HepG2 (cell line): ENCODE measurements at regions not wholly inside any gene's neighbourhood (a gene's known extent, or its start where the extent isn't known, plus 50 kb on each side); places are given as distances from the start of the nearest gene placed in this dataset.

ENCODE experiments used
- ATAC-seq: fragments of 200-7000 bp; cut with Tn5 transposase; 3 replicates; pipeline ENCODE4 v1.9.1; 2020; ENCODE audit warnings: mild to moderate bottlenecking, moderate library complexity
- BruUV-seq: library from RNA; stranded (reverse); fragments of 400-500 nt; replicated peaks from 2 replicates; lab custom pipeline; 2021; lab: Mats Ljungman, UMichigan
- CTCF ChIA-PET: fragments of 300-600 bp; formaldehyde crosslinking; extraction: SDS; loops from one replicate; lab custom pipeline; 2021; ENCODE audit warnings: low total read pairs, inconsistent platforms, low intra/inter-chr PET ratio; lab: Yijun Ruan, JAX
- POLR2A ChIA-PET: fragments of 350-600 bp; sonication (Branson Sonifier 250); formaldehyde crosslinking; loops from one replicate; lab custom pipeline; 2020; ENCODE audit warnings: antibody characterized with exemption, inconsistent platforms; lab: Yijun Ruan, JAX
- DNase-seq: peaks from one replicate; pipeline ENCODE4 v3.0.0-alpha.2; 2015; ENCODE audit warnings: low spot score
- FAIRE-seq: peaks from 3 replicates; lab custom pipeline; 2011; peaks lifted over from hg19 to GRCh38; lab: Jason Lieb, UNC
- H2AFZ ChIP-seq: one replicate; pipeline ENCODE4 v1.6.1; 2011; ENCODE audit warnings: low read length, inconsistent platforms
- H3K27ac ChIP-seq: fragments of 300-600 bp; 3 replicates; pipeline ENCODE4 v1.8.0; 2011; ENCODE audit warnings: mixed run types, mild to moderate bottlenecking, mixed read lengths, low read length, inconsistent platforms; ENCODE audit not compliant: insufficient read depth; ENCODE audit errors: extremely low read length
- H3K27me3 ChIP-seq, 2 experiments: fragments of 200-600 bp in 1 of 2; 2 replicates in 1 of 2; 3 replicates in 1 of 2; pipeline versions ENCODE4 v1.6.0 to v1.8.0; 2011; ENCODE audit warnings: low read length in 2 of 2, mild to moderate bottlenecking in 2 of 2, moderate library complexity in 2 of 2, inconsistent platforms in 1 of 2; ENCODE audit not compliant: insufficient read depth in 2 of 2, control insufficient read depth in 1 of 2
- H3K36me3 ChIP-seq, 2 experiments: fragments of 200-600 bp in 1 of 2; replicated peaks in 1 of 2; 2 replicates in 1 of 2; 3 replicates in 1 of 2; pipeline versions ENCODE4 v1.5.1 to v1.8.0; 2011; ENCODE audit warnings: low read length in 2 of 2, inconsistent platforms in 1 of 2; ENCODE audit not compliant: insufficient read depth in 2 of 2, control insufficient read depth in 1 of 2
- H3K4me1 ChIP-seq: 2 replicates; pipeline ENCODE4 v1.5.1; 2012; ENCODE audit warnings: low read length, inconsistent platforms; ENCODE audit not compliant: insufficient read depth
- H3K4me2 ChIP-seq: 2 replicates; pipeline ENCODE4 v1.6.0; 2011; ENCODE audit warnings: low read depth, low read length, inconsistent platforms
- H3K4me3 ChIP-seq, 3 experiments: fragments of 200-600 bp in 1 of 3; sonication (generic), shearing (Covaris generic) in 1 of 3; replicated peaks in 1 of 3; 2 replicates each; pipeline ENCODE4 v1.5.1; 2011 to 2016; ENCODE audit warnings: low read length in 3 of 3, inconsistent platforms in 2 of 3, low read depth in 2 of 3, mild to moderate bottlenecking in 2 of 3, control low read depth in 1 of 3, mixed read lengths in 1 of 3; ENCODE audit not compliant: insufficient read depth in 1 of 3
- H3K79me2 ChIP-seq: one replicate; pipeline ENCODE4 v1.6.1; 2011; ENCODE audit warnings: low read length, inconsistent platforms; ENCODE audit not compliant: insufficient read depth
- H3K9ac ChIP-seq: 2 replicates; pipeline ENCODE4 v1.6.0; 2011; ENCODE audit warnings: mild to moderate bottlenecking, low read depth, low read length, inconsistent platforms; ENCODE audit not compliant: insufficient read depth
- H3K9me3 ChIP-seq: 2 replicates; pipeline ENCODE4 v1.5.1; 2012; ENCODE audit warnings: mild to moderate bottlenecking, low read length
- H4K20me1 ChIP-seq: 2 replicates; pipeline ENCODE4 v1.6.0; 2011; ENCODE audit warnings: inconsistent platforms, mild to moderate bottlenecking, low read length, moderate library complexity; ENCODE audit not compliant: insufficient read depth
- DMAP1 ChIP-seq: IDR thresholded peaks from 2 replicates; pipeline ENCODE4 v1.6.1; 2016
- KLF6 ChIP-seq: IDR thresholded peaks from 2 replicates; pipeline ENCODE4 v1.8.0; 2016; ENCODE audit warnings: missing biosample characterization, missing genetic modification reagents
- LCORL ChIP-seq, 2 experiments: fragments of 450-650 bp in 1 of 2; sonication (generic) in 1 of 2; formaldehyde crosslinking in 1 of 2; IDR thresholded peaks; 2 replicates each; pipeline versions ENCODE4 v1.5.0 to v1.6.1; 2017 to 2020; ENCODE audit warnings: antibody characterized with exemption in 1 of 2, missing genetic modification reagents in 1 of 2
- MAZ ChIP-seq, 2 experiments: sonication (generic) in 1 of 2; formaldehyde crosslinking in 1 of 2; IDR thresholded peaks; 2 replicates each; pipeline versions ENCODE4 v1.5.0 to v1.6.1; 2012 to 2020; ENCODE audit warnings: low read depth in 2 of 2, mild to moderate bottlenecking in 2 of 2, borderline replicate concordance in 1 of 2, improper control_type of control experiment in 1 of 2, low read length in 1 of 2, missing genetic modification reagents in 1 of 2, moderate library complexity in 1 of 2
- PLRG1 ChIP-seq: fragments of 450-650 bp; conservative IDR thresholded peaks from 2 replicates; pipeline ENCODE4 v1.6.1; 2016
- SIX4 ChIP-seq: sonication (generic); formaldehyde crosslinking; IDR thresholded peaks from 2 replicates; pipeline ENCODE4 v1.4.0; 2020; ENCODE audit warnings: missing genetic modification reagents
- SMARCE1 ChIP-seq: fragments of 450-650 bp; IDR thresholded peaks from 2 replicates; pipeline ENCODE4 v1.6.1; 2017; ENCODE audit warnings: borderline replicate concordance
- SOX5 ChIP-seq: IDR thresholded peaks from 2 replicates; pipeline ENCODE4 v1.6.1; 2016; ENCODE audit warnings: borderline replicate concordance
- TAF15 ChIP-seq: fragments of 200-400 bp; formaldehyde crosslinking; IDR thresholded peaks from one replicate; pipeline ENCODE4 v1.6.1; 2018; ENCODE audit warnings: mild to moderate bottlenecking, low read depth, low read length; ENCODE audit not compliant: poor library complexity, severe bottlenecking
- ZNF292 ChIP-seq: sonication (generic); formaldehyde crosslinking; IDR thresholded peaks from 2 replicates; pipeline ENCODE4 v1.8.1; 2022; ENCODE audit warnings: mild to moderate bottlenecking, low read depth, missing genetic modification reagents, borderline replicate concordance
- ZNF672 ChIP-seq: sonication (generic); formaldehyde crosslinking; IDR thresholded peaks from 2 replicates; pipeline ENCODE4 v1.8.1; 2022; ENCODE audit warnings: missing genetic modification reagents
- ZNF713 ChIP-seq: sonication (generic); formaldehyde crosslinking; IDR thresholded peaks from 2 replicates; pipeline ENCODE4 v1.4.0; 2020; ENCODE audit warnings: mild to moderate bottlenecking, missing genetic modification reagents
- ZNF775 ChIP-seq: sonication (generic); formaldehyde crosslinking; IDR thresholded peaks from 2 replicates; pipeline ENCODE4 v1.4.0; 2020; ENCODE audit warnings: missing genetic modification reagents, mild to moderate bottlenecking, moderate library complexity, borderline replicate concordance
- ZSCAN29 ChIP-seq: sonication (generic); formaldehyde crosslinking; conservative IDR thresholded peaks from 2 replicates; pipeline ENCODE4 v1.4.0; 2020; ENCODE audit warnings: mild to moderate bottlenecking, missing genetic modification reagents
- WGBS: methylation state at CpG from one replicate; pipeline ENCODE4 v1.1.6; 2017; ENCODE audit warnings: low lambda C conversion rate; 5-methylcytosine and 5-hydroxymethylcytosine counted together
- in situ Hi-C: cut with HindIII; loops from 2 replicates; pipeline ENCODE4 v1.10.0; 2017; ENCODE audit warnings: low pct_unique_long_range_greater_than_20kb; ENCODE audit not compliant: extremely low pct_ligation_motif_present
- intact Hi-C: fragments of 100-400 bp; cut with micrococcal nuclease; formaldehyde crosslinking; loops from one replicate; pipeline ENCODE4 v1.10.0; 2022; ENCODE audit not compliant: unreplicated experiment
- TF ChIP-seq, protein P1 (sequence below): fragments of 450-650 bp; IDR thresholded peaks from 2 replicates; pipeline ENCODE4 v1.6.1; 2016
- TF ChIP-seq, protein P2 (sequence below): sonication (generic); formaldehyde crosslinking; IDR thresholded peaks from 2 replicates; pipeline ENCODE4 v1.5.1; 2020; ENCODE audit warnings: missing genetic modification reagents, mild to moderate bottlenecking, borderline replicate concordance
- TF ChIP-seq, protein P3 (sequence below): sonication (generic); formaldehyde crosslinking; IDR thresholded peaks from 2 replicates; pipeline ENCODE4 v1.4.0; 2020; ENCODE audit warnings: missing genetic modification reagents
- TF ChIP-seq, protein P4 (sequence below): sonication (generic); formaldehyde crosslinking; IDR thresholded peaks from 2 replicates; pipeline ENCODE4 v1.4.0; 2020; ENCODE audit warnings: missing genetic modification reagents

- TF ChIP-seq, protein P1, sequence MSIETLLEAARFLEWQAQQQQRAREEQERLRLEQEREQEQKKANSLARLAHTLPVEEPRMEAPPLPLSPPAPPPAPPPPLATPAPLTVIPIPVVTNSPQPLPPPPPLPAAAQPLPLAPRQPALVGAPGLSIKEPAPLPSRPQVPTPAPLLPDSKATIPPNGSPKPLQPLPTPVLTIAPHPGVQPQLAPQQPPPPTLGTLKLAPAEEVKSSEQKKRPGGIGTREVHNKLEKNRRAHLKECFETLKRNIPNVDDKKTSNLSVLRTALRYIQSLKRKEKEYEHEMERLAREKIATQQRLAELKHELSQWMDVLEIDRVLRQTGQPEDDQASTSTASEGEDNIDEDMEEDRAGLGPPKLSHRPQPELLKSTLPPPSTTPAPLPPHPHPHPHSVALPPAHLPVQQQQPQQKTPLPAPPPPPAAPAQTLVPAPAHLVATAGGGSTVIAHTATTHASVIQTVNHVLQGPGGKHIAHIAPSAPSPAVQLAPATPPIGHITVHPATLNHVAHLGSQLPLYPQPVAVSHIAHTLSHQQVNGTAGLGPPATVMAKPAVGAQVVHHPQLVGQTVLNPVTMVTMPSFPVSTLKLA, result no peak
- TF ChIP-seq, protein P2, sequence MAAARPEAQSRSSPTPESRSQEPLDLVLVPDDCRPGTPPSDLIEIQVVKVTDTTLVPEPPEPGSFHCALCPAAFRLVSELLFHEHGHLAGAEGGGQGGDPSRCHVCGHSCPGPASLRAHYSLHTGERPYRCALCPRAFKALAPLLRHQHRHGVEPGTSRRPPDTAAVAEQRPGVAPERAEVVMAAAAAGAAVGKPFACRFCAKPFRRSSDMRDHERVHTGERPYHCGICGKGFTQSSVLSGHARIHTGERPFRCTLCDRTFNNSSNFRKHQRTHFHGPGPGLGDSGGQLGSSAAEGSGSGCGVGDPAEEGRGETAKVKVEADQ, result no peak
- TF ChIP-seq, all 625 proteins: peak for 0
Measured at GRCh38 chr4:27506401-27506800, 645.8 kb downstream of the STIM2 start (continued).

DNA sequence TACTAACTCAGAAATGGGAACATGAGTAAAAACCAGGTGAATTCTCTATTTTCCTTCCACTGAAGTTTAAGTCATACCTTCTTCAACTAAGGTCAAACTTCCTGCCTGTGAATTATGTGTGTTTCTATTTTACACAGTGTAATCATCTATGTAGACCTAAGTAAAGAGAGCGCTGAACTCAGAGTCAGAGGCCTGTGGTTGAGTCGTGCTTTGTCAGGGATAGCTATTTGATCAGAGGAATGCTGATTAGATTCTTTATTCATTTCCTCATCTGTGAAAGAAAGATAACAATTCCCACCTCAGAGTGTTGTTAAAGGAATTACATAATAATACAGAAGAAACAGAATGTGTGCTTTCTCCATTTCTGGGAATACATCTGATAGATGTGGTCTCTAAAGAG is 654.1 kb downstream of the STIM2 start:
- ATAC-seq (no peak), FAIRE-seq (no peak), DNase-seq (no peak)
- 8% methylated on average over 2 of the region's 2 CpGs for WGBS
- intact Hi-C loops, result no loop called here
- Histone ChIP-seq H2AFZ (no peak overlapping the region), H3K27me3 (no peaks in the 10 kb centered on the region), H3K27ac (no peak overlapping the region), H3K4me1 (no peaks in the 10 kb centered on the region), H3K9me3 (peaks cover 41% of the 10 kb centered on the region; the same call in 1 of the 2 replicates), H3K4me2 (no peak overlapping the region), H3K4me3 (no peak overlapping the region), H3K79me2 (no peaks in the 10 kb centered on the region), H4K20me1 (no peaks in the 10 kb centered on the region), H3K36me3 (no peaks in the 10 kb centered on the region), H3K9ac (no peak overlapping the region)
- BruUV-seq, result no TSS peak
- in situ Hi-C loops, result no loop called here
- ChIA-PET CTCF (no interaction called here), POLR2A (no interaction called here)
- TF ChIP-seq ZNF672 (CRISPR knock-in tag), result no peak
- TF ChIP-seq LCORL (IDR thresholded peaks at IDR 0.05), result no peak
- TF ChIP-seq LCORL (CRISPR knock-in tag; IDR thresholded peaks at IDR 0.05), result no peak
- no peak for TF ChIP-seq TAF15
- no peak for TF ChIP-seq ZNF713 (CRISPR knock-in tag)
- TF ChIP-seq, protein P3, sequence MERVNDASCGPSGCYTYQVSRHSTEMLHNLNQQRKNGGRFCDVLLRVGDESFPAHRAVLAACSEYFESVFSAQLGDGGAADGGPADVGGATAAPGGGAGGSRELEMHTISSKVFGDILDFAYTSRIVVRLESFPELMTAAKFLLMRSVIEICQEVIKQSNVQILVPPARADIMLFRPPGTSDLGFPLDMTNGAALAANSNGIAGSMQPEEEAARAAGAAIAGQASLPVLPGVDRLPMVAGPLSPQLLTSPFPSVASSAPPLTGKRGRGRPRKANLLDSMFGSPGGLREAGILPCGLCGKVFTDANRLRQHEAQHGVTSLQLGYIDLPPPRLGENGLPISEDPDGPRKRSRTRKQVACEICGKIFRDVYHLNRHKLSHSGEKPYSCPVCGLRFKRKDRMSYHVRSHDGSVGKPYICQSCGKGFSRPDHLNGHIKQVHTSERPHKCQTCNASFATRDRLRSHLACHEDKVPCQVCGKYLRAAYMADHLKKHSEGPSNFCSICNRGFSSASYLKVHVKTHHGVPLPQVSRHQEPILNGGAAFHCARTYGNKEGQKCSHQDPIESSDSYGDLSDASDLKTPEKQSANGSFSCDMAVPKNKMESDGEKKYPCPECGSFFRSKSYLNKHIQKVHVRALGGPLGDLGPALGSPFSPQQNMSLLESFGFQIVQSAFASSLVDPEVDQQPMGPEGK (CRISPR knock-in tag), result no peak
- TF ChIP-seq PLRG1, result no peak
- TF ChIP-seq, protein P4, sequence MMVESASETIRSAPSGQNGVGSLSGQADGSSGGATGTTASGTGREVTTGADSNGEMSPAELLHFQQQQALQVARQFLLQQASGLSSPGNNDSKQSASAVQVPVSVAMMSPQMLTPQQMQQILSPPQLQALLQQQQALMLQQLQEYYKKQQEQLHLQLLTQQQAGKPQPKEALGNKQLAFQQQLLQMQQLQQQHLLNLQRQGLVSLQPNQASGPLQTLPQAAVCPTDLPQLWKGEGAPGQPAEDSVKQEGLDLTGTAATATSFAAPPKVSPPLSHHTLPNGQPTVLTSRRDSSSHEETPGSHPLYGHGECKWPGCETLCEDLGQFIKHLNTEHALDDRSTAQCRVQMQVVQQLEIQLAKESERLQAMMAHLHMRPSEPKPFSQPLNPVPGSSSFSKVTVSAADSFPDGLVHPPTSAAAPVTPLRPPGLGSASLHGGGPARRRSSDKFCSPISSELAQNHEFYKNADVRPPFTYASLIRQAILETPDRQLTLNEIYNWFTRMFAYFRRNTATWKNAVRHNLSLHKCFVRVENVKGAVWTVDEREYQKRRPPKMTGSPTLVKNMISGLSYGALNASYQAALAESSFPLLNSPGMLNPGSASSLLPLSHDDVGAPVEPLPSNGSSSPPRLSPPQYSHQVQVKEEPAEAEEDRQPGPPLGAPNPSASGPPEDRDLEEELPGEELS (CRISPR knock-in tag), result no peak
- TF ChIP-seq SMARCE1, result no peak
- no peak for TF ChIP-seq DMAP1
- TF ChIP-seq MAZ (IDR thresholded peaks at IDR 0.05; ENCODE audit: borderline replicate concordance, low read depth, low read length), result no peak
- no peak for TF ChIP-seq MAZ (CRISPR knock-in tag; IDR thresholded peaks at IDR 0.05; ENCODE audit: low read depth)
- no peak for TF ChIP-seq ZSCAN29 (CRISPR knock-in tag)
- no peak for TF ChIP-seq ZNF292
- no peak for TF ChIP-seq KLF6 (CRISPR knock-in tag)
- no peak for TF ChIP-seq SIX4 (CRISPR knock-in tag)
- TF ChIP-seq SOX5 (CRISPR knock-in tag), result no peak
- no peak for TF ChIP-seq ZNF775 (CRISPR knock-in tag)
